IPS DF 4.7 (cell line): ENCODE measurements at regions not wholly inside any gene's neighbourhood (a gene's known extent, or its start where the extent isn't known, plus 50 kb on each side); places are given as distances from the start of the nearest gene placed in this dataset.

Experiments used
- DNase-seq: peaks from one replicate; pipeline ENCODE4 v3.0.0-alpha.2; 2013; ENCODE audit warnings: low spot score; ENCODE audit errors: extremely low read depth

- DNase-seq: no peak
These were observed 247.9 kb upstream of the KIRREL3 start for GRCh38 chr11:127248476-127248875.

- no peak for DNase-seq
These were observed 246.8 kb upstream of the KIRREL3 start for GRCh38 chr11:127247261-127247851.

- DNase-seq: no peak
These were observed 242.1 kb upstream of the KIRREL3 start for GRCh38 chr11:127242676-127243075.

- DNase-seq: no peak
These were observed 237.8 kb upstream of the KIRREL3 start for GRCh38 chr11:127238321-127238720.

GRCh38 chr11:127236776-127237175, 236.2 kb upstream of the KIRREL3 start:
- DNase-seq: no peak

- DNase-seq: no peak
These were observed 233.4 kb upstream of the KIRREL3 start for GRCh38 chr11:127233998-127234397.

GRCh38 chr11:127230392-127230791, 229.8 kb upstream of the KIRREL3 start:
- DNase-seq: no peak

- DNase-seq: no peak
These were observed 226.4 kb upstream of the KIRREL3 start for GRCh38 chr11:127226949-127227348.

GRCh38 chr11:127226380-127226779, 225.8 kb upstream of the KIRREL3 start:
- no peak for DNase-seq

GRCh38 chr11:127225619-127226018, 225.0 kb upstream of the KIRREL3 start:
- no peak for DNase-seq

- no peak for DNase-seq
These were observed 223.7 kb upstream of the KIRREL3 start for GRCh38 chr11:127224276-127224675.

GRCh38 chr11:127223633-127224032, 223.1 kb upstream of the KIRREL3 start:
- DNase-seq: no peak

GRCh38 chr11:127223026-127223425, 222.5 kb upstream of the KIRREL3 start:
- DNase-seq: no peak

GRCh38 chr11:127219704-127220103, 219.1 kb upstream of the KIRREL3 start:
- no peak for DNase-seq

- DNase-seq: no peak
These were observed 217.7 kb upstream of the KIRREL3 start for GRCh38 chr11:127218275-127218608.

- no peak for DNase-seq
These were observed 217.1 kb upstream of the KIRREL3 start for GRCh38 chr11:127217452-127218274.

- DNase-seq: no peak
These were observed 205.2 kb upstream of the KIRREL3 start for GRCh38 chr11:127205688-127206217.

GRCh38 chr11:127203490-127203889, 202.9 kb upstream of the KIRREL3 start:
- DNase-seq: no peak

GRCh38 chr11:127202105-127202504, 201.5 kb upstream of the KIRREL3 start:
- no peak for DNase-seq

- no peak for DNase-seq
These were observed 198.8 kb upstream of the KIRREL3 start for GRCh38 chr11:127199306-127199801.

GRCh38 chr11:127195501-127196120, 195.0 kb upstream of the KIRREL3 start:
- DNase-seq: no peak

- DNase-seq: no peak
These were observed 194.0 kb upstream of the KIRREL3 start for GRCh38 chr11:127194521-127194920.
